ENCODE measurements at regions not wholly inside any gene's neighbourhood (a gene's known extent, or its start where the extent isn't known, plus 50 kb on each side); places are given as distances from the start of the nearest gene placed in this dataset.

DNA sequence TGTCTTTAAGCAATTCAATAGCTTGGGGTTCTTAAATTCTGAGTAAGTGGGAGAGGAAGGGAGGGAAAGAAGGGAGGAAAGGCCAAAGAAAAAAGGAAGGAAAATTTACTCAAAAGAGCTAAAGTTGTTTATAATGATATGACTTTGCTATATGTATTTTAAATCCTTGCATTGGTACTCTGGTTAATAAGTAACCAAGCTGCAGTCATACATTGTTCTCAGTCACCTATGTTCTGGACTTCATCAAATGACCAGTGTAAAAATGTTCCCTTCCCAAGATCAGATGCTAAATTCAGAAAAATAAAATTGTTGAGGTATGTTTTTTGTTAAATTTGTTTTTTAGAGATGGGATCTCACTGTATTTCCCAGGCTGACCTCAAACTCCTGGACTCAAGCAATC lies 259.9 kb upstream of the CPNE8 start:
- no peak overlapping the region for H3K27ac Mint-ChIP-seq
- DNase-seq: no peak
- peaks cover 0 to 7% (median 4%) of the 10 kb centered on the region in 6 donors for H3K9me3 Mint-ChIP-seq
- H3K27me3 Mint-ChIP-seq (ENCODE audit: low read depth in 3 of 3): peaks cover 0 to 3% (median 0%) of the 10 kb centered on the region in 3 donors
- no peaks in the 10 kb centered on the region for H3K4me1 Mint-ChIP-seq
- H3K4me3 Mint-ChIP-seq: no peak overlapping the region
- H3K36me3 Mint-ChIP-seq: no peaks in the 10 kb centered on the region

DNA sequence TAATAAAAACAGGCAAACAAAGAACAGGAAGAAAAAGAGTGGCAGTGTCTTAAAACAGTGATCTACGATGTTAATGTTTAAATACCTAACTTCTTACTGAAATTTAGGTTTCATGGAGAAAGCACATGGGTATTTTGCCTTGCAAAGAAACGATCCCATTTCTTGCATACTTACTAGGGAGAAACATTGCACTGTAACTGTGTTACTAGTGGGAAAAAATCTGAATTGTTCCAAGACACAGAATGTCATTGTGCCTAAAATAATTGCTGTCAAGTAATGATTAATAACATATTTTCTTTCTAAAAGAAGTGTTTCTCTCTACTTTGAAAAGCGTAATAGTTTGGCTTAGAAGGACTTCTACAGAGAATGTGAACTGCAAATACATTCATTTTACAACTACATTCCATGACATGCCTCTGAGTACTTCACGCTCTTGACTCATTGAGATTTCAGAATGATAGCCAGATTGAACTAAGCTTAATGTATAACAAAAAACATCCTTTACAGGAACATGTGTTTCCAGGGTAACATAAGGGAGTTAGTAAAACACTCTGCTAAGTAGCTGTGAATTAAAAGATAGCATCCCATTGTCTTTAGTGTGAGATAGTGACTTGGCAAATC lies 256.2 kb upstream of the CPNE8 start:
- H3K4me1 Mint-ChIP-seq: no peaks in the 10 kb centered on the region
- no peak for DNase-seq
- peaks cover 2 to 11% (median 7%) of the 10 kb centered on the region in 6 donors for H3K9me3 Mint-ChIP-seq
- H3K27ac Mint-ChIP-seq: no peak overlapping the region
- peaks cover 0 to 3% (median 0%) of the 10 kb centered on the region in 3 donors for H3K27me3 Mint-ChIP-seq (ENCODE audit: low read depth in 3 of 3)
- no peak overlapping the region for H3K4me3 Mint-ChIP-seq
- no peaks in the 10 kb centered on the region for H3K36me3 Mint-ChIP-seq

DNA sequence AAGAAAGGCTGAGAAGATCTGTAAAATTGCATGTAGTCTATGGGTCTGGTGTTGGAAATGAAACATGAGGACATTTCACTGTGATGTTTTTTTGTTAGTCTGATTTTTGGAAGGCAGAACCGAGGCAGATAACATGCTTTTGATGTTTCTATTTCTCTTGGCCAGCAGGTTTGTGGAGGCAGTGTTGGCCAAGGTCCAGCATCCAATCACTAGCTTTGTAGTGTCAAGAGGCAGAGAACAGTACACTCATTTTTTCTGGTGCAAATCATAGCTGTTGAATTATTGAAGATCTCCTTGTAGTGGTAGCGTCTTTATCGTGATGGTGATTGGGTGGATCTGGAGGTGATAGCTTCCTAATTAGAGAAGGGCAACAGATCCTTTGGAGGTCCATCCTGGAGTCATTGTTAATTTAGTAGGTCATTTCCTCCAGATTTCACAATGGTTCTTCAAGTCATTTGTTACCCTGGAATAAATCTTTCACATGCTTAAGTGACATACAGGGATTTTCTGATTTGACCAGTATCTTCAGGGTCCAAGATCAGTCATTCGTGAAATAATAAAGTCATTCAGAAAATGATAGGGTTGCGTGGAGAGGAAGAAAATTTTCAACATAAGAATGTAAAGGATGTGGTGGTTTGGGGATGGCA lies 252.4 kb upstream of the CPNE8 start:
- Mint-ChIP-seq H3K9me3 (peaks cover 3 to 17% (median 10%) of the 10 kb centered on the region in 6 donors), H3K27ac (no peak overlapping the region), H3K4me1 (no peaks in the 10 kb centered on the region), H3K36me3 (no peaks in the 10 kb centered on the region), H3K4me3 (no peak overlapping the region), H3K27me3 (ENCODE audit: low read depth in 3 of 3) (peaks cover 0 to 2% (median 2%) of the 10 kb centered on the region in 3 donors)
- no peak for DNase-seq

DNA sequence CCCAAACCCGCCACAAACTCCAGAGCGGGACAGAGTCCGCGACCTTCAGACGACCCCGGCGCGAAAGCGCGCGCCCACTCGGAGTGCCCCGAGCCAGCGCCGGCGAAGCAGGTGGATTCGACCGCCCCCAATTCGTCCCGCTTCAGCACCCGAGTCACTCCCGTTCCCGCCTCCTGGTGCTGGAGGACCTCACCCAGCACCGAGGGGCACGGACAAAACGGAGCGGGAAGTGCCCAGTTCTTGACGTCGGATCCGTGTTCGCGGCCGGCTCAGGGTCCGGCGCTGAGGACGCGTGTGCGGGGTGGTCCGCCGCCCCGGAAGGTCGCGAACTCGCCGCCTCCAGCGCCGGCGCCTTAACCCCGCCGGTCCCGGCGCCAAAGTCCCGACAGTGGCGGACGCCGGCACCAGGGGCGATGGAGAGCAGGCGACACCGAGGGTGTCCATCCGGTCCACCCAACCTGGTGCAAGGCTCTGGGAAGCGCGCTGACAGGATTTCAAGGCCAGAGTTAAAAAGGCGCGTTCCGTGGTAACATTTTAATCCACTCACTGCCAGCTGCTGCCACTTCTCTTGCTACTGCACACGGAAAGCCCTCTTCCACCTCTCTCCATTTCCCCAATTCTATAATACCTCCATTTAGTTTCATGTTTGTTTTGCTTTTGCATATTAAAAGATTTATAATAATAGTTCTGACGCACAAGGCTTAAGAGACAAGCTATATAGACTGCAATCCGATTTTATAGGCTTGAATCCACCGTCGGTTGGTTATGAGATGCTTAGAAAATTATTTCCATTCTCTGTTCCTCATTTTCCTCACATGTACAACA lies 240.0 kb upstream of the CPNE8 start:
- Mint-ChIP-seq H3K4me1 (peaks cover 0 to 6% of the 10 kb centered on the region in 2 donors), H3K27ac (no peak overlapping the region), H3K4me3 (peak overlapping the region in 3 of 5 donors; percentile 17 to 68 (median 53)), H3K9me3 (peaks cover 6 to 39% (median 23%) of the 10 kb centered on the region in 6 donors), H3K27me3 (ENCODE audit: low read depth in 3 of 3) (peaks cover 0 to 11% (median 4%) of the 10 kb centered on the region in 3 donors), H3K36me3 (peaks cover 3 to 5% (median 5%) of the 10 kb centered on the region in 3 donors)
- peak in 1 of 3 donors; percentile 2 for DNase-seq

DNA sequence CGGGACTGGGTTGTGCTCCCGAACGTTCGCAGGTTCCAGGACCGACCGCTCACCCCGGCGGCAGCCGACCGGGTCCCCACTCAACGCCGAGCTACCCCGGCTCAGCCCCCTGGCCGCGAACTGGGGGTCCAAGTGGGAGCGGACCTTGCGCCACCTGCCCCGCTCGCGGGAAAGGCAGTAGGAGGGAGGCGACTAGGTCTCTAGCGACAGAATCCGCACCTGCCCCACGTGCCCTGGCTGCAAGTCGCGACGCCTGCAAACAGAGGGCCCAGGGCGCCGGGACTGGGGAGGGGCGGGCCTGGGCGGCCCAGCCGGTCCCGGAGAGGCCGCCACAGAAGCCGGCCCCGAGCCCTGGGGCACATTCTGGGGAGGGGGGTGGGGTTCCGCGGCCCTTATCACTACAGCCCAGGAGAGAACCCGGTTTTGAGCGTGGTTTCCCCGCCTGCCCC lies 239.2 kb upstream of the CPNE8 start:
- H3K4me1 Mint-ChIP-seq: peaks cover 0 to 6% of the 10 kb centered on the region in 2 donors
- no peak overlapping the region for H3K27ac Mint-ChIP-seq
- H3K36me3 Mint-ChIP-seq: peaks cover 3 to 5% (median 5%) of the 10 kb centered on the region in 3 donors
- peaks cover 0 to 11% (median 7%) of the 10 kb centered on the region in 3 donors for H3K27me3 Mint-ChIP-seq (ENCODE audit: low read depth in 3 of 3)
- DNase-seq: no peak
- H3K4me3 Mint-ChIP-seq: no peak overlapping the region
- H3K9me3 Mint-ChIP-seq: peaks cover 6 to 32% (median 16%) of the 10 kb centered on the region in 6 donors

DNA sequence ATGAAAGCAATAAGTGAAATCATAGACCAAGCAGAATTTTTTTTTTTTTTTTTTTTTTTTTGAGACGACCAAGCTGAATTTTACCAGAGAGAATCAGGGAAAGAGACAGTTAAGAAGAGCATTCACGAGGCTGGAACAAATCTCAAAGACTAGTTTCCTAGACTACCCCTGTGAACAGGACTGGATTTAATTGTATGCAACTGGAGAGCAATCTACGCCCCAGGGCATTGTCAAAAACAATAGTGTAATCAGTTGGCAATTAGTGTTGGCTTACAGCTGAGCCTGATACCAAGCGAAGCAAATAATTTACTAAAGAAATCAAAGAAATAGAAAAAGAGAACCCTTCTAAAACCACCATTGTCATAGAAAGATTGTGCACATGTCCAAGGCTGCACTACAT lies 232.9 kb upstream of the CPNE8 start:
- peaks cover 0 to 2% (median 2%) of the 10 kb centered on the region in 3 donors for H3K27me3 Mint-ChIP-seq (ENCODE audit: low read depth in 3 of 3)
- H3K9me3 Mint-ChIP-seq: peaks cover 0 to 5% (median 0%) of the 10 kb centered on the region in 6 donors
- H3K4me3 Mint-ChIP-seq: no peak overlapping the region
- H3K36me3 Mint-ChIP-seq: no peaks in the 10 kb centered on the region
- H3K27ac Mint-ChIP-seq: no peak overlapping the region
- no peak for DNase-seq
- H3K4me1 Mint-ChIP-seq: no peaks in the 10 kb centered on the region

DNA sequence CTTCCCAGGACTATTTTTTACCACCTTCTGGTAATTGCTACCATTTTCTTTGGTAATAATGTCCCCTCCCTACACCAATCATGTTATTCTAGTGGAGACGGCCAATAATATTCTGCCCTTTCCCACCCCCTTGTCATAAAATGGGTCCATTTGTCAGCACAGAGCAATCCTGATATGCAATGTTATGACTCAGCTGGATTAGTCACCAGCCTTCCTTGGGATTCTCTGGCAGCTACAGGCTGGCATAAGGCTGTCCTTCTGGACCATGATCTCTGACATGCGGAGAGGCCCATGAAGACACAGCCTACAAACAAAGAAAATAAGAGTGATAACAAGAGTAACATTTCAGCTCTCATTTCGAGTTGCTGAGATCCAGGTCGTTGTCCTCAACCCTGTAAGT lies 222.0 kb upstream of the CPNE8 start:
- peaks cover 0 to 8% (median 4%) of the 10 kb centered on the region in 6 donors for H3K9me3 Mint-ChIP-seq
- H3K4me1 Mint-ChIP-seq: no peaks in the 10 kb centered on the region
- H3K36me3 Mint-ChIP-seq: no peaks in the 10 kb centered on the region

DNA sequence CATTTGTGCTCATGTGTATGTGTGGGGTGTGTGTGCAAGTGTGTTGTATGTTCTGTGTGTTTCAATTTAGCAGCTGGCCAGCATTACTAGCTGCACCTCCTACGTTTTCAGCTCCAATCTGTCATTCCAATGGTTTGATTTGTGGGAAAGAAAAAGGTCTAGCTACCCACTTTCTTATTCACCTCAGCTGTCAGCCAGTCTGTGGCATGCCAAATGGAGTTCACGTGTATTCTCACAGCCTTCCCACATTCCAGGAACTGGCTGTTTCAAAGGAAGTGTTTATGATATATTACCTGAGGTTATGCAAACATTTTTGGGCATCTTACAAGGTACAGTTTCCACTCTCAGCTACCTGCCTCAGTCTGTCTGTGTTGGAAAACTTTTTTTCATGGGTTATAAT lies 220.2 kb upstream of the CPNE8 start:
- H3K36me3 Mint-ChIP-seq: no peaks in the 10 kb centered on the region
- peaks cover 0 to 4% (median 0%) of the 10 kb centered on the region in 3 donors for H3K27me3 Mint-ChIP-seq (ENCODE audit: low read depth in 3 of 3)
- no peaks in the 10 kb centered on the region for H3K4me1 Mint-ChIP-seq
- H3K9me3 Mint-ChIP-seq: peaks cover 0 to 8% (median 4%) of the 10 kb centered on the region in 6 donors
- no peak for DNase-seq
- H3K27ac Mint-ChIP-seq: no peak overlapping the region
- H3K4me3 Mint-ChIP-seq: no peak overlapping the region

More for the DNA sequence above, 222.0 kb upstream of the CPNE8 start:
- DNase-seq: no peak
- H3K4me3 Mint-ChIP-seq: no peak overlapping the region
- H3K27ac Mint-ChIP-seq: no peak overlapping the region
- peaks cover 0 to 4% (median 0%) of the 10 kb centered on the region in 3 donors for H3K27me3 Mint-ChIP-seq (ENCODE audit: low read depth in 3 of 3)

DNA sequence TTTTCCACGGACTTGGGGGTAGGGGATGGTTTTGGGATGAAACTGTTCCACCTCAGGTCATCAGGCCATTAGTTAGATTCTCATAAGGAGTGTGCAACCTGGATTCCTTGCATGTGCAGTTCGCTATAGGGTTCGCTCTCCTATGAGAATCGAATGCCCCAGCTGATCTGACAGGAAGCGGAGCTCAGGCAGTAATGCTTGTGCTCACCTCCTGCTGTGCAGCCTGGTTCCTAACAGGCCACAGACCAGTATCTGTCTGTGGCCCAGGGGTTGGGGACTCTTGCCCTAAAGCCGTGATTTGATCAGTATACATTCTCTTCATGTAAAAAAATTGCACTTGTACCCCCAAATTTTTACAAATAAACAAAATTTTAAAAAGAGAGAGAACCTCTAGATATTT lies 219.4 kb upstream of the CPNE8 start:
- no peak overlapping the region for H3K27ac Mint-ChIP-seq

DNA sequence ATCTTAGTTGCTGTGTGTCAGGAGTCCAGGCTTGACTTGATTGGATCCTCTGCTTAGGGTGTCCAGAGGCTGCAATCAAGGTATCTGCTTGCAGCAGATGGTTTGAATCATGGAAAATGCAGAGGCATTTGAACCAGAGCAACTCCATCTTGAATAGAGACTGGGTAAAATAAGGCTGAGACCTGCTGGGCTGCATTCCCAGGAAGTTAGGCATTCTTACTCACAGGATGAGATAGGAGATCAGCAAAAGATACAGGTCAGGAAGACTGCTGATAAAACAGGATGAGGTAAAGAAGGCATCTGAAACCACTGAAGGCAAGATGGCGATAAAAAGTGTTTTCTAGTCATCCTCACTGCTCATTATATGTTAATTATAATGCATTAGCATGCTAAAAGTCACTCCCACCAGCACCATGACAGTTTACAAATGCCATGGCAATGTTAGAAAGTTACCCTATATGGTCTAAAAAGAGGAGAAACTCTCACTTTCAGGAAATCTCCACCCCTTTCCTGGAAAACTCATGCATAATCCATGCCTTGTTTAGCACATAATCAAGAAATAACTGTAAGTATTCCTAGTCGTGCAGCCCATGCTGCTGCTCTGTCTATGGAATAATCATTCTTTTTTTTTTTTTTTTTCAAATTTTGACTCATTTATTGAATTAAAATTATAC lies 218.3 kb upstream of the CPNE8 start:
- Mint-ChIP-seq H3K4me1 (no peaks in the 10 kb centered on the region), H3K9me3 (peaks cover 0 to 8% (median 4%) of the 10 kb centered on the region in 6 donors), H3K27ac (no peak overlapping the region), H3K36me3 (no peaks in the 10 kb centered on the region), H3K27me3 (ENCODE audit: low read depth in 3 of 3) (peaks cover 0 to 4% (median 2%) of the 10 kb centered on the region in 3 donors), H3K4me3 (no peak overlapping the region)
- DNase-seq: no peak

More for the DNA sequence above, 219.4 kb upstream of the CPNE8 start:
- DNase-seq: no peak
- Mint-ChIP-seq H3K9me3 (peaks cover 0 to 8% (median 4%) of the 10 kb centered on the region in 6 donors), H3K27me3 (ENCODE audit: low read depth in 3 of 3) (peaks cover 0 to 4% (median 0%) of the 10 kb centered on the region in 3 donors), H3K4me3 (no peak overlapping the region), H3K4me1 (no peaks in the 10 kb centered on the region), H3K36me3 (no peaks in the 10 kb centered on the region)

DNA sequence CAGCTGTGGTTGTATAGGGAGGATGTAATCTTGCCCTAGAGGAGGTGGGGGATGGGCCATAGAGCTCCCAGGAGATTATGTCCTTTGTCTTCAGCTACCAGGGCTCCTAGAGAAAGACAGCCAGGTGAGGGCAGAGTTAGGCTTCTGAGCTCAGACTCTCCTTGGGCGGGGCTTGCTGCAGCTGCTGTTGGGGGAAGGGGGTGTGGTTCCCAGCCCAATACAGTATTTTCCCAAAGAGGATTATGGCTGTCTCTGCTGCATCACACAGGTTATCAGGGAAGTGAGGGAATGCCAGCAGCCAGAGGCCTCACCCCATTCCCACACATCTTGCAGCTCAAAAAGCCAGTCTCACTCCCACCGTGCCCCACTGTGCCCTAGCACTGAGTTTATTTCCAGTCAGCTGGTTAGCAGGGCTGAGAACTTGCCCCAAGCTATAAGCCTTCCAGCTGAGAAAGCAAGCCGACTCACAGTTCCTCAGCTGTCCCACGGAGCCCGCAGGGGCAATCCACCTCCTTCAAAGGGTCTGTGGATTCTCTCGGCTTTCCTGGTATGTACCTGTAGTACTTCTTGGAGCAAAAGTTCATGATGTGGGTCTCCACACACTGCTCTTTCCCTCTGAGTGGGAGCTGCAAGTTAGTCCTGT lies 217.3 kb upstream of the CPNE8 start:
- no peak for DNase-seq
- Mint-ChIP-seq H3K4me3 (no peak overlapping the region), H3K27ac (no peak overlapping the region), H3K27me3 (ENCODE audit: low read depth in 3 of 3) (peaks cover 0 to 4% (median 2%) of the 10 kb centered on the region in 3 donors), H3K4me1 (no peaks in the 10 kb centered on the region), H3K36me3 (no peaks in the 10 kb centered on the region), H3K9me3 (peaks cover 0 to 8% (median 3%) of the 10 kb centered on the region in 6 donors)

DNA sequence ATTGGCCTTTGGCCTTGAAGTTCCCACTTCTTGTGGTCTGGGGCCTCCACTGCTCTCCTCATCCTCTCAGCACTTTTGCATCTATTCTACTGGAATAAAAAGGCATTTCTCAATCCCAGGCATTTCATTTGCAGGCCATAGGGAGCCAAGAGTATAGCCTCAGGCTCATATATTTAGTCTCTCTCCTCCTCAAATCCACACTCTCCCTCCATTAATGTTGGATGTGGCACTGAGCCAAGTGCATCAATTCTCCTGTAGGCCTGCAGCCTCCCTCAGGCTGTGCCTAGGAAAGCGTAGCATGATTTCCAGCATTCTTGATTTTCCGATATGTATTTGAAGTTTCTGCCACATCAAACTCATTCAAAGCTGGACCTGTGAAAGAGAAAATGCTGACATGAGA lies 211.5 kb upstream of the CPNE8 start:
- Mint-ChIP-seq H3K27ac (no peak overlapping the region), H3K27me3 (ENCODE audit: low read depth in 3 of 3) (peaks cover 0 to 2% (median 2%) of the 10 kb centered on the region in 3 donors), H3K4me3 (no peak overlapping the region), H3K4me1 (no peaks in the 10 kb centered on the region), H3K9me3 (peaks cover 0 to 4% (median 0%) of the 10 kb centered on the region in 6 donors), H3K36me3 (no peaks in the 10 kb centered on the region)
- no peak for DNase-seq

DNA sequence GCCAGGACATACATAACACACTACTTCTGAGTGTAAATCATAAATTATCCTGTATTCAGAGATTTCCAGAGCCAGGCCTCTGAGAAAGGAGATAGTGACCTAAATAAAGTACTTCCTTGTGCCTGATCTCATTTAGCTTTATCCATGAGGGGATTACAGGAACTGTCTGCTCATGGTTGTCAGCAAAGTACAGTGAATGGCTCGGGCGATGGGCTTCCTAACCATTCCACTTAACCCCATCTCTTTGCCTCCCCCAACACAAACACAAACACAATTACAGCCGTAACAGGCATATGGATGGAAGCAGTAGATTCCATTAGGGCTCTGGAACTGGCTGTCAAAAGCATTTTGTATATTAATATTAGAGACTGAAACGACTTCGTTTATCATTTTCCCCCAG lies 206.7 kb upstream of the CPNE8 start:
- Mint-ChIP-seq H3K27ac (no peak overlapping the region), H3K27me3 (ENCODE audit: low read depth in 3 of 3) (peaks cover 0 to 2% (median 0%) of the 10 kb centered on the region in 3 donors), H3K4me3 (no peak overlapping the region), H3K4me1 (no peaks in the 10 kb centered on the region), H3K9me3 (peaks cover 0 to 4% (median 0%) of the 10 kb centered on the region in 6 donors), H3K36me3 (no peaks in the 10 kb centered on the region)
- DNase-seq: no peak
